ENCODE measurements at regions not wholly inside any gene's neighbourhood (a gene's known extent, or its start where the extent isn't known, plus 50 kb on each side); places are given as distances from the start of the nearest gene placed in this dataset.

GRCh38 chr3:150174179-150174578 is 203.5 kb upstream of the PFN2 start:
- DNase-seq (ENCODE audit: low spot score), result no peak
- no peaks in the 10 kb centered on the region for H3K36me3 ChIP-seq
- no peaks in the 10 kb centered on the region for H3K9me3 ChIP-seq
- H3K4me3 ChIP-seq, result no peak overlapping the region
- H3K4me1 ChIP-seq (replicated peaks), result no peaks in the 10 kb centered on the region
- no peaks in the 10 kb centered on the region for H3K27me3 ChIP-seq (replicated peaks; ENCODE audit: insufficient read depth)
- H3K27ac ChIP-seq, result no peak overlapping the region
- no peak for TF ChIP-seq CTCF (IDR thresholded peaks at IDR 0.05)
- no peak for TF ChIP-seq POLR2AphosphoS5 (IDR thresholded peaks at IDR 0.05)
- TF ChIP-seq POLR2A (IDR thresholded peaks at IDR 0.05), result no peak
- intact Hi-C loops (cut with DNase I), result no loop called here
- WGBS, result 94% methylated on average over 1 of the region's 1 CpG

GRCh38 chr3:150172356-150172755 is 201.7 kb upstream of the PFN2 start:
- DNase-seq (ENCODE audit: low spot score), result no peak
- H3K4me1 ChIP-seq (replicated peaks), result no peaks in the 10 kb centered on the region
- intact Hi-C loops (cut with DNase I), result no loop called here

GRCh38 chr3:150170852-150171520 is 200.3 kb upstream of the PFN2 start:
- Histone ChIP-seq H3K36me3 (no peaks in the 10 kb centered on the region), H3K27me3 (replicated peaks; ENCODE audit: insufficient read depth) (no peaks in the 10 kb centered on the region), H3K4me3 (no peak overlapping the region), H3K9me3 (no peaks in the 10 kb centered on the region), H3K27ac (no peak overlapping the region), H3K4me1 (replicated peaks) (no peaks in the 10 kb centered on the region)
- WGBS, result 78% methylated on average over 6 of the region's 6 CpGs
- DNase-seq (ENCODE audit: low spot score), result no peak
- TF ChIP-seq POLR2AphosphoS5 (IDR thresholded peaks at IDR 0.05), result no peak
- intact Hi-C loops (cut with DNase I), result no loop called here

More at GRCh38 chr3:150172356-150172755, 201.7 kb upstream of the PFN2 start:
- Histone ChIP-seq H3K9me3 (no peaks in the 10 kb centered on the region), H3K27me3 (replicated peaks; ENCODE audit: insufficient read depth) (no peaks in the 10 kb centered on the region), H3K27ac (no peak overlapping the region), H3K36me3 (no peaks in the 10 kb centered on the region), H3K4me3 (no peak overlapping the region)
- WGBS, result 85% methylated on average over 2 of the region's 2 CpGs
- TF ChIP-seq POLR2A (IDR thresholded peaks at IDR 0.05) (no peak), POLR2AphosphoS5 (IDR thresholded peaks at IDR 0.05) (no peak), CTCF (IDR thresholded peaks at IDR 0.05) (no peak)

- intact Hi-C loops (cut with DNase I), result no loop called here
- WGBS, result 38% methylated on average over 5 of the region's 5 CpGs
Measured at GRCh38 chr3:150169330-150169940, 198.7 kb upstream of the PFN2 start.

GRCh38 chr3:150168698-150169097 is 198.0 kb upstream of the PFN2 start:
- no peak for DNase-seq (ENCODE audit: low spot score)
- intact Hi-C loops (cut with DNase I), result no loop called here
- no peaks in the 10 kb centered on the region for H3K4me1 ChIP-seq (replicated peaks)
- no peak overlapping the region for H3K27ac ChIP-seq
- 7% methylated on average over 2 of the region's 2 CpGs for WGBS
- no peak for TF ChIP-seq POLR2AphosphoS5 (IDR thresholded peaks at IDR 0.05)
- no peak for TF ChIP-seq CTCF (IDR thresholded peaks at IDR 0.05)
- TF ChIP-seq POLR2A (IDR thresholded peaks at IDR 0.05), result no peak
- no peak overlapping the region for H3K4me3 ChIP-seq
- H3K36me3 ChIP-seq, result no peaks in the 10 kb centered on the region
- H3K27me3 ChIP-seq (replicated peaks; ENCODE audit: insufficient read depth), result no peaks in the 10 kb centered on the region
- H3K9me3 ChIP-seq, result no peaks in the 10 kb centered on the region

More at GRCh38 chr3:150169330-150169940, 198.7 kb upstream of the PFN2 start:
- Histone ChIP-seq H3K4me1 (replicated peaks) (no peaks in the 10 kb centered on the region), H3K4me3 (no peak overlapping the region), H3K27ac (no peak overlapping the region), H3K36me3 (no peaks in the 10 kb centered on the region), H3K9me3 (no peaks in the 10 kb centered on the region), H3K27me3 (replicated peaks; ENCODE audit: insufficient read depth) (no peaks in the 10 kb centered on the region)
- TF ChIP-seq POLR2A (IDR thresholded peaks at IDR 0.05) (no peak), POLR2AphosphoS5 (IDR thresholded peaks at IDR 0.05) (no peak), CTCF (IDR thresholded peaks at IDR 0.05) (no peak)
- DNase-seq (ENCODE audit: low spot score), result no peak
